Endothelial cell of umbilical vein (primary cell): ENCODE measurements at regions not wholly inside any gene's neighbourhood (a gene's known extent, or its start where the extent isn't known, plus 50 kb on each side); places are given as distances from the start of the nearest gene placed in this dataset.

ENCODE experiments used
- JUN ChIP-seq: IDR thresholded peaks from 2 replicates; pipeline ENCODE4 v1.6.1; 2011; ENCODE audit warnings: borderline replicate concordance, low read depth; ENCODE audit not compliant: insufficient read length, insufficient read depth
- POLR2A ChIP-seq: IDR thresholded peaks from 2 replicates; pipeline ENCODE4 v1.6.1; 2012; ENCODE audit warnings: low read depth, mild to moderate bottlenecking, control low read depth, low read length
- POLR2AphosphoS5 ChIP-seq: IDR thresholded peaks from 2 replicates; pipeline ENCODE4 v1.6.1; 2012; ENCODE audit warnings: low read depth, mild to moderate bottlenecking, control low read depth, low read length, moderate library complexity; ENCODE audit not compliant: insufficient read depth
- TF ChIP-seq, protein P1 (sequence below), 2 donors: IDR thresholded peaks; 1 replicate in 1 of 2; 2 replicates in 1 of 2; pipeline ENCODE4 v1.5.1; 2011; ENCODE audit warnings: low read length in 2 of 2, mild to moderate bottlenecking in 2 of 2, moderate library complexity in 2 of 2, control low read depth in 1 of 2, inconsistent platforms in 1 of 2, low read depth in 1 of 2; ENCODE audit not compliant: insufficient read depth in 1 of 2; ENCODE audit errors: extremely low read depth in 1 of 2
- TF ChIP-seq, protein P2 (sequence below): IDR thresholded peaks from 2 replicates; pipeline ENCODE4 v1.6.1; 2011; ENCODE audit not compliant: insufficient read depth, insufficient read length

DNA sequence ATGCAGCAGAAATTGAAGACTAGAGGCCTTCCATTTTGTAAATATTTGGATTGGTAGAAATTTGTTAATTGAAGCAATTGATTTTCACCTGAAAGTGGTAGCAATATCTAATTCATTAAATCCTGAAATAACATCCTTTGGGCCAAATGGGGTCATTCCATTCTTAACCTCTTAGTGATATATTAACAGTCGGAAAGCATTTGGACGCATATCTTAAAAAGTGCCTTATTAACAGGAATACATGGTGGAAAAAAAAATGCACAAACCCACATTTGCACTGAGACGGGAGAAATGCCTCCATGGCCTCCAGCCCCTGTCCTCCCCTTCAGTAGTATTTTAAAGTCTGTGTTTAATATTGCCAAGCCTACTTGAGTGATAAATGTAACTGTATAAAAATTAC is 205.5 kb downstream of the TFAP2B start:
- TF ChIP-seq, protein P1, sequence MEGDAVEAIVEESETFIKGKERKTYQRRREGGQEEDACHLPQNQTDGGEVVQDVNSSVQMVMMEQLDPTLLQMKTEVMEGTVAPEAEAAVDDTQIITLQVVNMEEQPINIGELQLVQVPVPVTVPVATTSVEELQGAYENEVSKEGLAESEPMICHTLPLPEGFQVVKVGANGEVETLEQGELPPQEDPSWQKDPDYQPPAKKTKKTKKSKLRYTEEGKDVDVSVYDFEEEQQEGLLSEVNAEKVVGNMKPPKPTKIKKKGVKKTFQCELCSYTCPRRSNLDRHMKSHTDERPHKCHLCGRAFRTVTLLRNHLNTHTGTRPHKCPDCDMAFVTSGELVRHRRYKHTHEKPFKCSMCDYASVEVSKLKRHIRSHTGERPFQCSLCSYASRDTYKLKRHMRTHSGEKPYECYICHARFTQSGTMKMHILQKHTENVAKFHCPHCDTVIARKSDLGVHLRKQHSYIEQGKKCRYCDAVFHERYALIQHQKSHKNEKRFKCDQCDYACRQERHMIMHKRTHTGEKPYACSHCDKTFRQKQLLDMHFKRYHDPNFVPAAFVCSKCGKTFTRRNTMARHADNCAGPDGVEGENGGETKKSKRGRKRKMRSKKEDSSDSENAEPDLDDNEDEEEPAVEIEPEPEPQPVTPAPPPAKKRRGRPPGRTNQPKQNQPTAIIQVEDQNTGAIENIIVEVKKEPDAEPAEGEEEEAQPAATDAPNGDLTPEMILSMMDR (IDR thresholded peaks at IDR 0.05; ENCODE audit: extremely low read depth in 1 of 2, insufficient read depth in 1 of 2, low read depth in 1 of 2, low read length in 2 of 2) = no peak
- TF ChIP-seq POLR2AphosphoS5 (no peak), POLR2A (no peak), JUN (no peak)
- TF ChIP-seq, protein P2, sequence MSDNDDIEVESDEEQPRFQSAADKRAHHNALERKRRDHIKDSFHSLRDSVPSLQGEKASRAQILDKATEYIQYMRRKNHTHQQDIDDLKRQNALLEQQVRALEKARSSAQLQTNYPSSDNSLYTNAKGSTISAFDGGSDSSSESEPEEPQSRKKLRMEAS = no peak
